SU-DHL-6 (cell line): ENCODE measurements at regions not wholly inside any gene's neighbourhood (a gene's known extent, or its start where the extent isn't known, plus 50 kb on each side); places are given as distances from the start of the nearest gene placed in this dataset.

Source experiments
- EZH2phosphoT487 ChIP-seq: fragments of 200-600 bp; sonication (generic), shearing (Covaris generic); conservative IDR thresholded peaks from 2 replicates; pipeline ENCODE4 v1.6.1; 2018; ENCODE audit warnings: mild to moderate bottlenecking, antibody characterized with exemption, low read length, moderate library complexity, mixed read lengths
- TF ChIP-seq, protein P1 (sequence below): fragments of 200-600 bp; sonication (generic); IDR thresholded peaks from one replicate; pipeline ENCODE4 v1.5.1; 2017; ENCODE audit warnings: antibody characterized with exemption, mild to moderate bottlenecking, low read length, moderate library complexity; ENCODE audit not compliant: insufficient read depth, poor library complexity, severe bottlenecking

DNA sequence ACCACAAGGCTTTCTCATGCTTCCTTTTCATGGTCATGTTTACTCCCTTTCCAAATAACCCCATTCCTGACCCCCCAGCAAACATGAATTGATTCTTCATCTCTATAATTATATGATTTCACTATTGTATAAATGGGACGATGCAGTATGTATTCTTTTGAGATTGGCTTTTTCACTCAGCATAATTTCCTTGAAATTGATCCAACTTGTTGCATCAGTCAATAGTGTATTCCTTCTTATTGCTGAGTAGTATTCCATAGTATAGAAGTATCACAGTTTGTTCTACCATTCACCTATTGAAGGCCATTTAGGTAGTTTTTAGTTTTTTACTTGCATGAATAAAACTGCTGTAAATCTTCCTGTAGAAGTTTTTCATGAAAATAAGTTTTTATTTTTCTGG lies 264.7 kb downstream of the BAMBI start:
- TF ChIP-seq, protein P1, sequence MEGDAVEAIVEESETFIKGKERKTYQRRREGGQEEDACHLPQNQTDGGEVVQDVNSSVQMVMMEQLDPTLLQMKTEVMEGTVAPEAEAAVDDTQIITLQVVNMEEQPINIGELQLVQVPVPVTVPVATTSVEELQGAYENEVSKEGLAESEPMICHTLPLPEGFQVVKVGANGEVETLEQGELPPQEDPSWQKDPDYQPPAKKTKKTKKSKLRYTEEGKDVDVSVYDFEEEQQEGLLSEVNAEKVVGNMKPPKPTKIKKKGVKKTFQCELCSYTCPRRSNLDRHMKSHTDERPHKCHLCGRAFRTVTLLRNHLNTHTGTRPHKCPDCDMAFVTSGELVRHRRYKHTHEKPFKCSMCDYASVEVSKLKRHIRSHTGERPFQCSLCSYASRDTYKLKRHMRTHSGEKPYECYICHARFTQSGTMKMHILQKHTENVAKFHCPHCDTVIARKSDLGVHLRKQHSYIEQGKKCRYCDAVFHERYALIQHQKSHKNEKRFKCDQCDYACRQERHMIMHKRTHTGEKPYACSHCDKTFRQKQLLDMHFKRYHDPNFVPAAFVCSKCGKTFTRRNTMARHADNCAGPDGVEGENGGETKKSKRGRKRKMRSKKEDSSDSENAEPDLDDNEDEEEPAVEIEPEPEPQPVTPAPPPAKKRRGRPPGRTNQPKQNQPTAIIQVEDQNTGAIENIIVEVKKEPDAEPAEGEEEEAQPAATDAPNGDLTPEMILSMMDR: no peak
- TF ChIP-seq EZH2phosphoT487: no peak
